Uterus (tissue), 3 donors: ENCODE measurements at regions not wholly inside any gene's neighbourhood (a gene's known extent, or its start where the extent isn't known, plus 50 kb on each side); places are given as distances from the start of the nearest gene placed in this dataset.

Experiments
- DNase-seq, 2 donors: peaks; one replicate each; pipeline ENCODE4 v3.0.0-alpha.2; 2019 to 2020
- H3K27ac ChIP-seq, 2 donors: fragments of 200-600 bp; sonication (generic); 1 replicate in 1 of 2; 2 replicates in 1 of 2; pipeline ENCODE4 v1.5.1; 2016 to 2018
- H3K27me3 ChIP-seq, 2 donors: fragments of 200-600 bp; sonication (generic); one replicate each; pipeline ENCODE4 v1.5.1; 2018 to 2019; ENCODE audit warnings: control low read depth in 1 of 2
- H3K36me3 ChIP-seq, 2 donors: fragments of 200-600 bp; sonication (generic); one replicate each; pipeline ENCODE4 v1.5.1; 2019; ENCODE audit warnings: control low read depth in 1 of 2
- H3K4me1 ChIP-seq, 2 donors: fragments of 200-600 bp; sonication (generic); one replicate each; pipeline ENCODE4 v1.5.1; 2018 to 2019; ENCODE audit warnings: control low read depth in 1 of 2
- H3K4me3 ChIP-seq, 2 donors: fragments of 200-600 bp; sonication (generic); 1 replicate in 1 of 2; 2 replicates in 1 of 2; pipeline ENCODE4 v1.5.1; 2018 to 2019; ENCODE audit warnings: mild to moderate bottlenecking in 1 of 2
- H3K9me3 ChIP-seq, 2 donors: fragments of 200-600 bp; sonication (generic); one replicate each; pipeline ENCODE4 v1.5.1; 2019; ENCODE audit warnings: control low read depth in 1 of 2
- CTCF ChIP-seq, 4 experiments: fragments of 200-600 bp in 2 of 4; fragments of 450-650 bp in 2 of 4; sonication (generic) in 2 of 4; IDR thresholded peaks; one replicate each; pipeline ENCODE4 v1.5.1; 2016 to 2019; ENCODE audit warnings: antibody characterized with exemption in 4 of 4, mild to moderate bottlenecking in 2 of 4, moderate library complexity in 1 of 4
- POLR2A ChIP-seq, 2 donors: fragments of 450-650 bp; IDR thresholded peaks; one replicate each; pipeline ENCODE4 v1.6.1; 2016; ENCODE audit warnings: antibody characterized with exemption in 2 of 2, mild to moderate bottlenecking in 1 of 2, moderate library complexity in 1 of 2
- intact Hi-C: fragments of 100-400 bp; cut with DNase I; formaldehyde crosslinking; loops from one replicate; pipeline ENCODE4 v1.15.1; 2023; ENCODE audit warnings: low total_unique reads
- donor health status: DM: yes; HTN: yes; CAD: no.

GRCh38 chr6:21455071-21455470 is 138.5 kb upstream of the SOX4 start:
- Histone ChIP-seq H3K4me3 (no peak overlapping the region), H3K36me3 (no peaks in the 10 kb centered on the region), H3K9me3 (no peaks in the 10 kb centered on the region), H3K27me3 (no peaks in the 10 kb centered on the region), H3K27ac (no peak overlapping the region), H3K4me1 (no peaks in the 10 kb centered on the region)
- intact Hi-C loops: no loop called here
- no peak for DNase-seq
- TF ChIP-seq CTCF (IDR thresholded peaks at IDR 0.05): no peak
- no peak for TF ChIP-seq POLR2A (IDR thresholded peaks at IDR 0.05)

DNA sequence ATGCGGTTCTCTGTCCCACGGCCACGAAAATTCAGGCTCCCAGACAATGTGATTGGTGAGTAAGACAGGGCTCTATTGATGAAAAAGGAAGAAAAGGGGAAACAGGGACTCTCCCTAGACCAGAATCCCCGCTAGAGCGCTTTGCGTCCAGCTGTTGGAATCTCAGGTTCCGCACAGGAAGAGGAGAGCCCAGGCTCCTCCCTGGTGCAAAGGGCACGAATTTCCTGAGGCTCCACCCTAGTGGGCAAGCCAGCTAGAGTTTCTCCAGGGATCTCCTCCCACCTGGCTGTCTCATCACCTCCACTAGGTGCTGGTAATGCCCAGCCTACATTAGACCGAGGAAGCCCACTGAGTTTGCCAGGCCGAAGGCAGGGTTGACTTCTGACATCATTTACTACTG is 135.9 kb upstream of the SOX4 start:
- TF ChIP-seq POLR2A (IDR thresholded peaks at IDR 0.05): no peak
- TF ChIP-seq CTCF (IDR thresholded peaks at IDR 0.05): no peak
- Histone ChIP-seq H3K27ac (no peak overlapping the region), H3K9me3 (no peaks in the 10 kb centered on the region), H3K36me3 (no peaks in the 10 kb centered on the region), H3K4me3 (no peak overlapping the region), H3K27me3 (no peaks in the 10 kb centered on the region), H3K4me1 (no peaks in the 10 kb centered on the region)
- DNase-seq: no peak
- intact Hi-C loops: no loop called here

DNA sequence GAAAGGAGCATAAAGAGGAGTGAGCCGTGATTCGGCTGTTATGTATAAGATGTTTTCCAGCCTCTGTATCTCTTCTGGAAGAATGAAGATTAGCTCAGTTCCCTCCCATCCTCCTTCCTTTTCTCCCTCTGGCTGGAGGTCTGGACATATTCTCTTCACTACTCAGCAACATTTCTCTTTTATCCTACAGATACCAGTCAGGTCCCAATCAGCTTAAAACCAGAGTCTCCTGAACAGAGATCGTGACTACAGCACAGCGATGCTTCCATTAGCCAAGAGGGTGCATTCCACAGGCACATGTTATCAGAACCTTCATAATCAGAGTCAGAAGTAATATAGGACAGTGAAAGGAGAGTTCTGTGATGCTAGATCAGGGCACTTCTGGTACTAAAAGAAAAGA is 133.9 kb upstream of the SOX4 start:
- no peaks in the 10 kb centered on the region for H3K36me3 ChIP-seq
- TF ChIP-seq CTCF (IDR thresholded peaks at IDR 0.05) (no peak), POLR2A (IDR thresholded peaks at IDR 0.05) (no peak)
- no peak overlapping the region for H3K27ac ChIP-seq
- H3K9me3 ChIP-seq: no peaks in the 10 kb centered on the region
- DNase-seq: no peak
- intact Hi-C loops: no loop called here
- no peak overlapping the region for H3K4me3 ChIP-seq
- no peaks in the 10 kb centered on the region for H3K4me1 ChIP-seq
- H3K27me3 ChIP-seq: no peaks in the 10 kb centered on the region

DNA sequence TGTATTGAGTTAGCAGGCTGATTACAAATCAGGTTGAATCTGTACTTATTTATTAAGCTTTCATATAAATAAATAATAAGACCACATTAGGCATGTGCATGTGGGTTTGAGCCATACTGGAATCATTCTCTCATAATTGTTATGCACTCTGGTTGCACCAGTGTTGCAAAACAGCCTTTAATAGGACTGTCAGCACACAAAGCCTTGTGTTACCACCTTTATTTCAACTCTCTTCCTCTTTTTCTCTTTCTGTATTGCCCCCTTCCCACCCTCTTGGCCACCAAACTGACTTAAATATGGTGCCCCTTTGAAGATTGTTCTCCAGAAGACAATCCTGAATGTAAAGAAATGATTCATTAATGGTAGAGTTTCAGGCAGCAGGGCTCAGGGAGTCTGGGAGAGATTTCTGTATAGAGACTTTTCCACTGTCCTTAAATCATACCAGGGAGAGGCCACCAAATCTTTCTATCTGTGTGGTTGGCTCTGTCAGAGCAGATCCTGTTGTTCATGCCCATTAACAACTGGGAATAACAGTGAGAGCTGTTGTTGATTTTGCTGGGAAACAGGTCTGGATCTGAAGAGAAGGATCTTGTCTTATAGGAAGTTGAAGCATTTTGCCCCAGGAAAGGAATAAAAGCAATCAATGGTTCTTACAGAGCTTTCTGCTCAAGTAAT is 131.6 kb upstream of the SOX4 start:
- TF ChIP-seq CTCF (IDR thresholded peaks at IDR 0.05) (no peak), POLR2A (IDR thresholded peaks at IDR 0.05) (no peak)
- H3K4me1 ChIP-seq: no peaks in the 10 kb centered on the region
- intact Hi-C loops: no loop called here
- H3K36me3 ChIP-seq: no peaks in the 10 kb centered on the region
- H3K27ac ChIP-seq: no peak overlapping the region
- no peaks in the 10 kb centered on the region for H3K27me3 ChIP-seq
- no peak overlapping the region for H3K4me3 ChIP-seq
- DNase-seq: no peak
- no peaks in the 10 kb centered on the region for H3K9me3 ChIP-seq

GRCh38 chr6:21462519-21462852 is 131.1 kb upstream of the SOX4 start:
- intact Hi-C loops: no loop called here
- Histone ChIP-seq H3K36me3 (no peaks in the 10 kb centered on the region), H3K4me3 (no peak overlapping the region), H3K27me3 (no peaks in the 10 kb centered on the region), H3K27ac (no peak overlapping the region), H3K4me1 (no peaks in the 10 kb centered on the region), H3K9me3 (no peaks in the 10 kb centered on the region)
- TF ChIP-seq CTCF (IDR thresholded peaks at IDR 0.05): no peak
- TF ChIP-seq POLR2A (IDR thresholded peaks at IDR 0.05): no peak
- no peak for DNase-seq
